Panc1 (cell line): ENCODE measurements at regions not wholly inside any gene's neighbourhood (a gene's known extent, or its start where the extent isn't known, plus 50 kb on each side); places are given as distances from the start of the nearest gene placed in this dataset.

Source experiments
- ATAC-seq: fragments of 200-7000 bp; cut with Tn5 transposase; 2 replicates; pipeline ENCODE4 v1.9.1; 2020; ENCODE audit warnings: mild to moderate bottlenecking, moderate library complexity
- BruUV-seq: library from RNA; stranded (reverse); fragments of 400-500 nt; replicated peaks from 2 replicates; lab custom pipeline; 2021; lab: Mats Ljungman, UMichigan
- CTCF ChIA-PET: fragments of 300-600 bp; sonication (Branson Sonifier 250); formaldehyde crosslinking; loops from one replicate; lab custom pipeline; 2022; ENCODE audit warnings: antibody characterized with exemption; lab: Charles Lee
- POLR2A ChIA-PET: fragments of 300-600 bp; sonication (Branson Sonifier 250); formaldehyde crosslinking; loops from one replicate; lab custom pipeline; 2022; ENCODE audit warnings: antibody characterized with exemption; lab: Charles Lee
- DNase-seq: peaks from one replicate; pipeline ENCODE4 v3.0.0-alpha.2; 2010; ENCODE audit warnings: low read depth, low spot score
- H3K27ac ChIP-seq: 2 replicates; pipeline ENCODE4 v1.5.1; 2011; ENCODE audit warnings: mild to moderate bottlenecking, low read length, inconsistent platforms
- H3K27me3 ChIP-seq: fragments of 200-500 bp; sonication (Bioruptor generic); 2 replicates; pipeline ENCODE4 v1.6.0; 2014; ENCODE audit warnings: low read length, inconsistent platforms; ENCODE audit not compliant: control insufficient read depth, insufficient read depth
- H3K36me3 ChIP-seq: fragments of 200-500 bp; sonication (Bioruptor generic); 2 replicates; pipeline ENCODE4 v1.5.1; 2014; ENCODE audit warnings: inconsistent platforms, mild to moderate bottlenecking, low read length, moderate library complexity; ENCODE audit not compliant: control insufficient read depth, insufficient read depth
- H3K4me1 ChIP-seq: 2 replicates; pipeline ENCODE4 v1.5.1; 2011; ENCODE audit warnings: inconsistent platforms, mild to moderate bottlenecking, low read length, moderate library complexity; ENCODE audit not compliant: control insufficient read depth, insufficient read depth
- H3K4me3 ChIP-seq, 2 experiments: 2 replicates each; pipeline ENCODE4 v1.5.1; 2011 to 2012; ENCODE audit warnings: low read depth in 2 of 2, low read length in 2 of 2, mild to moderate bottlenecking in 2 of 2, inconsistent platforms in 1 of 2, moderate library complexity in 1 of 2
- H3K9me3 ChIP-seq: fragments of 200-500 bp; sonication (Bioruptor generic); 2 replicates; pipeline ENCODE4 v1.5.1; 2014; ENCODE audit warnings: low read depth, mild to moderate bottlenecking, inconsistent platforms, low read length, moderate library complexity; ENCODE audit not compliant: control insufficient read depth, insufficient read depth
- POLR2AphosphoS5 ChIP-seq: IDR thresholded peaks from 2 replicates; pipeline ENCODE4 v1.6.1; 2012; ENCODE audit warnings: mild to moderate bottlenecking, low read depth, low read length, moderate library complexity
- SIN3A ChIP-seq: IDR thresholded peaks from 2 replicates; pipeline ENCODE4 v1.6.1; 2012; ENCODE audit warnings: low read depth, mild to moderate bottlenecking, low read length, moderate library complexity, borderline replicate concordance; ENCODE audit not compliant: insufficient read depth
- TCF7L2 ChIP-seq: IDR thresholded peaks from 2 replicates; pipeline ENCODE4 v1.6.1; 2011; ENCODE audit warnings: mild to moderate bottlenecking, low read depth, low read length, inconsistent platforms
- in situ Hi-C: cut with HindIII; loops from 2 replicates; pipeline ENCODE4 v1.10.0; 2016; ENCODE audit warnings: low sequenced_read_pairs, low pct_unique_long_range_greater_than_20kb
- intact Hi-C: fragments of 100-400 bp; cut with micrococcal nuclease; formaldehyde crosslinking; loops from one replicate; pipeline ENCODE4 v1.10.0; 2022; ENCODE audit not compliant: unreplicated experiment
- TF ChIP-seq, protein P1 (sequence below): fragments of 450-650 bp; IDR thresholded peaks from 2 replicates; pipeline ENCODE4 v1.5.1; 2017; ENCODE audit warnings: mild to moderate bottlenecking
- TF ChIP-seq, protein P2 (sequence below), 2 experiments: IDR thresholded peaks; 2 replicates each; pipeline ENCODE4 v1.6.1; 2011 to 2012; ENCODE audit warnings: low read depth in 2 of 2, control low read depth in 1 of 2, low read length in 1 of 2, mild to moderate bottlenecking in 1 of 2, moderate library complexity in 1 of 2; ENCODE audit not compliant: insufficient read depth in 1 of 2

- Histone ChIP-seq H3K4me1 (peaks cover 13% of the 10 kb centered on the region), H3K9me3 (no peaks in the 10 kb centered on the region), H3K27me3 (no peaks in the 10 kb centered on the region), H3K27ac (no peak overlapping the region), H3K36me3 (no peaks in the 10 kb centered on the region), H3K4me3 (no peak overlapping the region)
- BruUV-seq = no TSS peak
- ChIA-PET CTCF (no interaction called here), POLR2A (no interaction called here)
- intact Hi-C loops (no loop called here), in situ Hi-C loops (no loop called here)
- TF ChIP-seq, protein P1, sequence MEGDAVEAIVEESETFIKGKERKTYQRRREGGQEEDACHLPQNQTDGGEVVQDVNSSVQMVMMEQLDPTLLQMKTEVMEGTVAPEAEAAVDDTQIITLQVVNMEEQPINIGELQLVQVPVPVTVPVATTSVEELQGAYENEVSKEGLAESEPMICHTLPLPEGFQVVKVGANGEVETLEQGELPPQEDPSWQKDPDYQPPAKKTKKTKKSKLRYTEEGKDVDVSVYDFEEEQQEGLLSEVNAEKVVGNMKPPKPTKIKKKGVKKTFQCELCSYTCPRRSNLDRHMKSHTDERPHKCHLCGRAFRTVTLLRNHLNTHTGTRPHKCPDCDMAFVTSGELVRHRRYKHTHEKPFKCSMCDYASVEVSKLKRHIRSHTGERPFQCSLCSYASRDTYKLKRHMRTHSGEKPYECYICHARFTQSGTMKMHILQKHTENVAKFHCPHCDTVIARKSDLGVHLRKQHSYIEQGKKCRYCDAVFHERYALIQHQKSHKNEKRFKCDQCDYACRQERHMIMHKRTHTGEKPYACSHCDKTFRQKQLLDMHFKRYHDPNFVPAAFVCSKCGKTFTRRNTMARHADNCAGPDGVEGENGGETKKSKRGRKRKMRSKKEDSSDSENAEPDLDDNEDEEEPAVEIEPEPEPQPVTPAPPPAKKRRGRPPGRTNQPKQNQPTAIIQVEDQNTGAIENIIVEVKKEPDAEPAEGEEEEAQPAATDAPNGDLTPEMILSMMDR = no peak
- TF ChIP-seq TCF7L2 = no peak
- TF ChIP-seq, protein P2, sequence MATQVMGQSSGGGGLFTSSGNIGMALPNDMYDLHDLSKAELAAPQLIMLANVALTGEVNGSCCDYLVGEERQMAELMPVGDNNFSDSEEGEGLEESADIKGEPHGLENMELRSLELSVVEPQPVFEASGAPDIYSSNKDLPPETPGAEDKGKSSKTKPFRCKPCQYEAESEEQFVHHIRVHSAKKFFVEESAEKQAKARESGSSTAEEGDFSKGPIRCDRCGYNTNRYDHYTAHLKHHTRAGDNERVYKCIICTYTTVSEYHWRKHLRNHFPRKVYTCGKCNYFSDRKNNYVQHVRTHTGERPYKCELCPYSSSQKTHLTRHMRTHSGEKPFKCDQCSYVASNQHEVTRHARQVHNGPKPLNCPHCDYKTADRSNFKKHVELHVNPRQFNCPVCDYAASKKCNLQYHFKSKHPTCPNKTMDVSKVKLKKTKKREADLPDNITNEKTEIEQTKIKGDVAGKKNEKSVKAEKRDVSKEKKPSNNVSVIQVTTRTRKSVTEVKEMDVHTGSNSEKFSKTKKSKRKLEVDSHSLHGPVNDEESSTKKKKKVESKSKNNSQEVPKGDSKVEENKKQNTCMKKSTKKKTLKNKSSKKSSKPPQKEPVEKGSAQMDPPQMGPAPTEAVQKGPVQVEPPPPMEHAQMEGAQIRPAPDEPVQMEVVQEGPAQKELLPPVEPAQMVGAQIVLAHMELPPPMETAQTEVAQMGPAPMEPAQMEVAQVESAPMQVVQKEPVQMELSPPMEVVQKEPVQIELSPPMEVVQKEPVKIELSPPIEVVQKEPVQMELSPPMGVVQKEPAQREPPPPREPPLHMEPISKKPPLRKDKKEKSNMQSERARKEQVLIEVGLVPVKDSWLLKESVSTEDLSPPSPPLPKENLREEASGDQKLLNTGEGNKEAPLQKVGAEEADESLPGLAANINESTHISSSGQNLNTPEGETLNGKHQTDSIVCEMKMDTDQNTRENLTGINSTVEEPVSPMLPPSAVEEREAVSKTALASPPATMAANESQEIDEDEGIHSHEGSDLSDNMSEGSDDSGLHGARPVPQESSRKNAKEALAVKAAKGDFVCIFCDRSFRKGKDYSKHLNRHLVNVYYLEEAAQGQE (IDR thresholded peaks at IDR 0.05; ENCODE audit: insufficient read depth in 1 of 2, low read depth in 2 of 2, low read length in 1 of 2) = no peak
- no peak for TF ChIP-seq POLR2AphosphoS5
- TF ChIP-seq SIN3A = no peak
- ATAC-seq (peak; percentile 81), DNase-seq (no peak)
Observed at GRCh38 chr21:43287795-43288755, 119.3 kb downstream of the CRYAA start.

DNA sequence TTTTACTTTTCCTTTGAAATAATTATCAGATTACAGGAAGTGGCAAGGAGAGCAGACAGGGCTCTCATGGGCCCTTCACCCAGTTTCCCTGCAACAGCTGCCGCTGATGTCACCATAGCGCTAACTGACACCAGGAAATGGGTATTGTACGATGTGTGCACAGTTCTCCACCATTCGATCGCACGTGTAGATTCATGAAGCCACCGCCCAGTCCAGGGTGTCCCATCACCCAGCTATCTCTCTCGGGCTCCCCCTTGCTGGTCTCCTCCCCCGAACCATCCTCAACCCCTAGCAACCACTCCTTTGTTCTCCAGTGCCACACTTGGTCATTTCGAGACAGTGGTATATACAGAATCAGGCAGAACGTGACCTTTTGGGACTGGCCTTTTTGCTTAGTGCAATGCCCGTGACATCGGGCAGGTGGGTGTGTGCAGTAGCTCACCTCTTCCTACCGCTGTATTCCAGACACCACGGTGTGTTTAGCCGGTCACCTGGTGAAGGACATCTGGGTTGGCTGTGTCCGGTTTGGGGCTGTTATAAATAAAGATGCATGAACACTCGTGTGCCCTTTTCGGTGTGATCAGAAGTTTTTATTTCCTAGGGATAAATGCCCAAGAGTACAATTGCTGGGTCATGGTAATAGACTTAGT, 118.4 kb downstream of the CRYAA start:
- ATAC-seq (no peak), DNase-seq (no peak)
- Histone ChIP-seq H3K36me3 (no peaks in the 10 kb centered on the region), H3K27ac (no peak overlapping the region), H3K4me1 (peaks cover 13% of the 10 kb centered on the region), H3K9me3 (no peaks in the 10 kb centered on the region), H3K4me3 (no peak overlapping the region), H3K27me3 (no peaks in the 10 kb centered on the region)
- in situ Hi-C loops = no loop called here
- ChIA-PET POLR2A (no interaction called here), CTCF (no interaction called here)
- no peak for TF ChIP-seq SIN3A
- TF ChIP-seq, protein P1 = no peak
- no peak for TF ChIP-seq TCF7L2
- TF ChIP-seq, protein P2 (IDR thresholded peaks at IDR 0.05; ENCODE audit: insufficient read depth in 1 of 2, low read depth in 2 of 2, low read length in 1 of 2) = no peak
- no peak for TF ChIP-seq POLR2AphosphoS5
- intact Hi-C loops = no loop called here
- no TSS peak for BruUV-seq
